K562 (cell line): ENCODE measurements at regions not wholly inside any gene's neighbourhood (a gene's known extent, or its start where the extent isn't known, plus 50 kb on each side); places are given as distances from the start of the nearest gene placed in this dataset.

Experiments
- ATAC-seq: fragments of 200-7000 bp; cut with Tn5 transposase; 3 replicates; pipeline ENCODE4 v1.9.1; 2020; ENCODE audit warnings: moderate library complexity
- BruUV-seq: library from RNA; stranded (reverse); fragments of 400-500 nt; replicated peaks from 2 replicates; lab custom pipeline; 2021; lab: Mats Ljungman, UMichigan
- CTCF ChIA-PET: fragments of 300-600 bp; formaldehyde crosslinking; extraction: SDS; loops from one replicate; lab custom pipeline; 2021; ENCODE audit warnings: low intra/inter-chr PET ratio; lab: Yijun Ruan, JAX
- POLR2A ChIA-PET: fragments of 300-600, 350-650 bp; sonication (Branson Sonifier 250); formaldehyde crosslinking; extraction: SDS; loops from one replicate; lab custom pipeline; 2021; ENCODE audit warnings: antibody characterized with exemption, inconsistent platforms; lab: Yijun Ruan, JAX
- DNase-seq, 4 experiments: peaks; one replicate each; pipeline versions ENCODE4 v3.0.0 to v3.0.0-alpha.2; 2011 to 2018; ENCODE audit warnings: low spot score in 3 of 4, mixed read lengths in 3 of 4; ENCODE audit errors: extremely low read depth in 1 of 4
- FAIRE-seq: peaks from 2 replicates; lab custom pipeline; 2011; peaks lifted over from hg19 to GRCh38; lab: Jason Lieb, UNC
- H2AFZ ChIP-seq: 2 replicates; pipeline ENCODE4 v1.6.0; 2011; ENCODE audit warnings: low read depth, low read length, control low read depth, inconsistent platforms
- H3K27ac ChIP-seq: fragments of 200-600 bp; 3 replicates; pipeline ENCODE4 v1.8.0; 2011; ENCODE audit warnings: low read depth, mild to moderate bottlenecking, control low read depth, inconsistent platforms, low read length, moderate library complexity, mixed read lengths; ENCODE audit errors: extremely low read depth
- H3K27me3 ChIP-seq, 2 experiments: fragments of 300-600 bp in 1 of 2; 2 replicates in 1 of 2; 3 replicates in 1 of 2; pipeline versions ENCODE4 v1.6.0 to v1.8.0; 2011; ENCODE audit warnings: inconsistent platforms in 2 of 2, low read length in 2 of 2, mild to moderate bottlenecking in 1 of 2, mixed read lengths in 1 of 2, moderate library complexity in 1 of 2; ENCODE audit not compliant: control insufficient read depth in 2 of 2, insufficient read depth in 2 of 2
- H3K36me3 ChIP-seq: fragments of 300-600 bp; 3 replicates; pipeline ENCODE4 v1.8.0; 2011; ENCODE audit warnings: mild to moderate bottlenecking, low read length, inconsistent platforms; ENCODE audit not compliant: control insufficient read depth, insufficient read depth
- H3K4me1 ChIP-seq, 2 experiments: fragments of 200-600 bp in 1 of 2; replicated peaks in 1 of 2; 2 replicates in 1 of 2; 3 replicates in 1 of 2; pipeline versions ENCODE4 v1.5.1 to v1.8.0; 2011; ENCODE audit warnings: inconsistent platforms in 2 of 2, low read length in 2 of 2, mild to moderate bottlenecking in 1 of 2, mixed read lengths in 1 of 2, moderate library complexity in 1 of 2; ENCODE audit not compliant: control insufficient read depth in 2 of 2, insufficient read depth in 2 of 2
- H3K4me2 ChIP-seq: 2 replicates; pipeline ENCODE4 v1.6.1; 2011; ENCODE audit warnings: low read length, control low read depth, inconsistent platforms, mixed read lengths; ENCODE audit not compliant: insufficient read depth
- H3K4me3 ChIP-seq: fragments of 200-600 bp; sonication (generic), shearing (Covaris generic); 2 replicates; pipeline ENCODE4 v1.5.1; 2016; ENCODE audit warnings: control low read depth, inconsistent platforms
- H3K79me2 ChIP-seq: fragments of 200-600 bp; 3 replicates; pipeline ENCODE4 v1.8.0; 2011; ENCODE audit warnings: low read length, inconsistent platforms; ENCODE audit not compliant: control insufficient read depth, insufficient read depth
- H3K9ac ChIP-seq, 2 experiments: 2 replicates each; pipeline versions ENCODE4 v1.6.0 to v1.6.1; 2011; ENCODE audit warnings: low read depth in 2 of 2, low read length in 2 of 2, control low read depth in 1 of 2, inconsistent platforms in 1 of 2, mild to moderate bottlenecking in 1 of 2, mixed read lengths in 1 of 2; ENCODE audit not compliant: insufficient read depth in 1 of 2
- H3K9me1 ChIP-seq: one replicate; pipeline ENCODE4 v1.6.0; 2011; ENCODE audit warnings: inconsistent platforms, mild to moderate bottlenecking, low read length, moderate library complexity; ENCODE audit not compliant: control insufficient read depth, insufficient read depth
- H3K9me3 ChIP-seq: replicated peaks from 2 replicates; pipeline ENCODE4 v1.5.1; 2011; ENCODE audit warnings: low read depth, low read length, inconsistent platforms; ENCODE audit not compliant: control insufficient read depth, insufficient read depth
- H4K20me1 ChIP-seq: replicated peaks from 2 replicates; pipeline ENCODE4 v1.6.1; 2011; ENCODE audit warnings: low read length, inconsistent platforms, mixed read lengths; ENCODE audit not compliant: control insufficient read depth, insufficient read depth
- C11orf30 ChIP-seq: fragments of 450-650 bp; IDR thresholded peaks from 2 replicates; pipeline ENCODE4 v1.6.1; 2016; ENCODE audit warnings: low read depth, mild to moderate bottlenecking
- CHAMP1 ChIP-seq: fragments of 450-650 bp; IDR thresholded peaks from 2 replicates; pipeline ENCODE4 v1.6.1; 2016; ENCODE audit warnings: mild to moderate bottlenecking
- ELK1 ChIP-seq: sonication (generic); formaldehyde crosslinking; IDR thresholded peaks from 2 replicates; pipeline ENCODE4 v1.8.1; 2022; ENCODE audit warnings: missing genetic modification reagents
- ERF ChIP-seq: fragments of 450-650 bp; formaldehyde crosslinking; IDR thresholded peaks from 2 replicates; pipeline ENCODE4 v1.4.0; 2020; ENCODE audit warnings: mild to moderate bottlenecking, mixed read lengths
- HDAC8 ChIP-seq: fragments of 450-650 bp; IDR thresholded peaks from 2 replicates; pipeline ENCODE4 v1.6.1; 2016; ENCODE audit warnings: mild to moderate bottlenecking, missing genetic modification characterization, moderate library complexity, missing compliant biosample characterization
- HNRNPH1 ChIP-seq: fragments of 200-400 bp; formaldehyde crosslinking; optimal IDR thresholded peaks from 2 replicates; pipeline ENCODE3; 2017; ENCODE audit warnings: low read depth, mild to moderate bottlenecking, low read length, moderate library complexity
- JUNB ChIP-seq: fragments of 450-650 bp; formaldehyde crosslinking; conservative IDR thresholded peaks from 2 replicates; pipeline ENCODE4 v1.4.0; 2020; ENCODE audit warnings: mild to moderate bottlenecking
- TBP ChIP-seq: optimal IDR thresholded peaks from 2 replicates; pipeline ENCODE3; 2011; ENCODE audit warnings: low read depth, low read length, improper control_type of control experiment
- THAP7 ChIP-seq: fragments of 250-450 bp; sonication (Bioruptor Pico); IDR thresholded peaks from 2 replicates; pipeline ENCODE4 v1.5.0; 2021
- THRAP3 ChIP-seq: fragments of 450-650 bp; IDR thresholded peaks from 2 replicates; pipeline ENCODE4 v1.6.1; 2016; ENCODE audit warnings: mild to moderate bottlenecking, inconsistent platforms, borderline replicate concordance
- ZNF174 ChIP-seq: fragments of 250-450 bp; sonication (Bioruptor Pico); IDR thresholded peaks from 2 replicates; pipeline ENCODE4 v1.4.0; 2020; ENCODE audit warnings: mild to moderate bottlenecking
- ZNF217 ChIP-seq: sonication (generic); formaldehyde crosslinking; IDR thresholded peaks from 2 replicates; pipeline ENCODE4 v1.8.0; 2022; ENCODE audit warnings: mild to moderate bottlenecking, missing genetic modification reagents
- ZNF518B ChIP-seq: fragments of 250-450 bp; sonication (Bioruptor Pico); IDR thresholded peaks from 2 replicates; pipeline ENCODE4 v1.5.0; 2021; ENCODE audit warnings: mild to moderate bottlenecking, moderate library complexity
- WGBS: fragments of 100-300 bp; shearing (Covaris generic); methylation state at CpG from one replicate; pipeline ENCODE4 v1.1.6; 2016; ENCODE audit warnings: low coverage, mixed read lengths; ENCODE audit not compliant: insufficient coverage; ENCODE audit errors: missing lambda C conversion rate; 5-methylcytosine and 5-hydroxymethylcytosine counted together
- in situ Hi-C: fragments of 300-500 bp; cut with MboI; formaldehyde crosslinking; loops from 4 replicates; pipeline ENCODE4 v1.15.0; 2018; ENCODE audit warnings: inconsistent platforms, mixed read lengths
- intact Hi-C: fragments of 100-400 bp; cut with micrococcal nuclease; formaldehyde crosslinking; loops from 2 replicates; pipeline ENCODE4 v1.14.2; 2022

GRCh38 chr11:13851691-13852090, 110.8 kb upstream of the SPON1 start:
- FAIRE-seq (no peak), ATAC-seq (no peak), DNase-seq (no peak)
- Histone ChIP-seq H3K79me2 (no peaks in the 10 kb centered on the region), H2AFZ (no peak overlapping the region), H3K36me3 (no peaks in the 10 kb centered on the region), H3K9me3 (no peaks in the 10 kb centered on the region), H3K9me1 (no peaks in the 10 kb centered on the region), H3K27ac (no peak overlapping the region), H3K4me1 (no peaks in the 10 kb centered on the region), H3K4me2 (no peak overlapping the region), H3K27me3 (peaks cover 16 to 18% of the 10 kb centered on the region in 2 experiments), H3K9ac (no peak overlapping the region), H3K4me3 (no peak overlapping the region), H4K20me1 (no peaks in the 10 kb centered on the region)
- in situ Hi-C loops = no loop called here
- TF ChIP-seq ZNF174 (no peak), CHAMP1 (no peak), TBP (no peak), ZNF217 (no peak), ERF (CRISPR knock-in tag) (no peak), THRAP3 (no peak), C11orf30 (no peak), JUNB (CRISPR knock-in tag) (no peak), HNRNPH1 (no peak), THAP7 (CRISPR knock-in tag) (no peak), HDAC8 (tag) (no peak), ZNF518B (CRISPR knock-in tag) (no peak), ELK1 (CRISPR knock-in tag) (no peak)
- BruUV-seq = no TSS peak
- intact Hi-C loops = no loop called here
- CTCF ChIA-PET = no interaction called here
- POLR2A ChIA-PET = interaction anchor here (0.6 kb wide), 1 partner anchor 664 kb away, joined by 3 read pairs; no protein-coding TSS in a partner anchor
- WGBS = 2% methylated on average over 4 of the region's 4 CpGs
